ENCODE measurements at regions not wholly inside any gene's neighbourhood (a gene's known extent, or its start where the extent isn't known, plus 50 kb on each side); places are given as distances from the start of the nearest gene placed in this dataset.

DNA sequence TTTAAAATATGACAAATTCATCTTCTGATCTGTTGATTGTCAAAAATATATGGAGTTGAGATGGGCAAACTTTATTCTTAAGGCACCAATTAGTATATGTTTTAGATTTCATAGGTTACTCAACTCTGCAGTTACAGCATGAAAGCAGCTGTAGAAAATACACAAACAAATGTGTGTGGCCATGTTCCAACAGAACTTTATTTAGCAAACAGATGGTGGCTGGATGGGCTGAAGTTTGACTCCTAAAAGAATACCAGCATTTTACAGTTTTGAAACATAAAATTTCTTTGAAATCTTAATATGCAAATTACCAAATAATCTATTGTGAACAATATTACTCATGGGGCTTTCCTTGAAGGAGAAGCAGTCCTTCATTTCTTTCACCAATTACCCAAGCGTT, 1206.0 kb upstream of the LRRTM3 start:
- H3K4me3 ChIP-seq (ENCODE audit: insufficient read depth in 1 of 2, low read depth in 1 of 2, low read length in 2 of 2) = no peak overlapping the region
- no peak overlapping the region for H2BK5ac ChIP-seq (ENCODE audit: low read depth, low read length, poor library complexity, severe bottlenecking)
- H2AK5ac ChIP-seq (ENCODE audit: low read length, severe bottlenecking) = no peak overlapping the region
- no peaks in the 10 kb centered on the region for H3K79me1 ChIP-seq (replicated peaks; ENCODE audit: low read length, poor library complexity, severe bottlenecking)
- H3K4ac ChIP-seq (ENCODE audit: low read depth in 1 of 2, low read length in 2 of 2) = no peak overlapping the region
- no peak overlapping the region for H3K27ac ChIP-seq (ENCODE audit: low read length, poor library complexity, severe bottlenecking)
- H3K18ac ChIP-seq (ENCODE audit: low read depth in 1 of 2, low read length in 2 of 2) = no peak overlapping the region
- H2AFZ ChIP-seq (ENCODE audit: low read depth, low read length) = no peak overlapping the region
- peak; percentile 1 for DNase-seq
- no peak overlapping the region for H2BK12ac ChIP-seq (ENCODE audit: low read length in 2 of 2)
- no peaks in the 10 kb centered on the region for H3K36me3 ChIP-seq (ENCODE audit: control insufficient read depth in 1 of 2, insufficient read depth in 2 of 2, low read depth in 1 of 2, low read length in 2 of 2)
- no peaks in the 10 kb centered on the region for H3K9me3 ChIP-seq (ENCODE audit: control insufficient read depth, low read length)
- no peaks in the 10 kb centered on the region for H3K4me1 ChIP-seq (ENCODE audit: control insufficient read depth, insufficient read depth, low read depth, low read length)
- WGBS = no CpG with 5 or more reads among the region's 1 CpG
- no peak overlapping the region for H2BK15ac ChIP-seq (ENCODE audit: low read depth, poor library complexity, severe bottlenecking)
- no peaks in the 10 kb centered on the region for H3K27me3 ChIP-seq (ENCODE audit: control insufficient read depth in 1 of 2, insufficient read depth in 1 of 2, low read length in 2 of 2)
- H3K9ac ChIP-seq (ENCODE audit: low read length) = no peak overlapping the region
- H2BK120ac ChIP-seq (ENCODE audit: low read depth, low read length) = no peak overlapping the region
- no peak overlapping the region for H3K23ac ChIP-seq (ENCODE audit: low read length in 2 of 2)
- H3K14ac ChIP-seq (ENCODE audit: low read length in 2 of 2) = no peak overlapping the region
- H3K4me2 ChIP-seq (ENCODE audit: low read length, poor library complexity, severe bottlenecking) = no peak overlapping the region
- H4K91ac ChIP-seq (ENCODE audit: low read length) = no peak overlapping the region
- H4K8ac ChIP-seq (ENCODE audit: low read length) = no peak overlapping the region

DNA sequence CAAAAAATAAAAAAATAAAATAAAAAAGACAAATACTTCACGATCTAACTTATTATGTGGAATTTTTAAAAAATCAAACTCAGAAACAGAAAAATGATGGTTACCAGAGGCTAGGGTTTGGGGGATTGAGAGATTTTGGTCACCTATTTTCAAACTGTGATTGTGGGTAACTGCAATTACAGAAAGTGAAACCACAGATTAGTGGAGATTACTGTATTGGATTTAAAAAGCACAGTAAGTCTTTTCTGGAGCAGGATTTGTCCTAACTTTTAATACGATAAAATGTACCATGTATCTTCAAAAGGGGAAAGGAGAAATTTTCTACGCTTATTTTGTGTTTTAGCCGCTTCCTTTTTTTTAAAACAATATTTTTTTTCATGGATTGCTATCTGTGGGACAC, 1204.9 kb upstream of the LRRTM3 start:
- H4K8ac ChIP-seq (ENCODE audit: low read length) = no peak overlapping the region
- H3K27ac ChIP-seq (ENCODE audit: low read length, poor library complexity, severe bottlenecking) = no peak overlapping the region
- H3K18ac ChIP-seq (ENCODE audit: low read depth in 1 of 2, low read length in 2 of 2) = no peak overlapping the region
- H2AK5ac ChIP-seq (ENCODE audit: low read length, severe bottlenecking) = no peak overlapping the region
- H3K27me3 ChIP-seq (ENCODE audit: control insufficient read depth in 1 of 2, insufficient read depth in 1 of 2, low read length in 2 of 2) = no peaks in the 10 kb centered on the region
- H2BK12ac ChIP-seq (ENCODE audit: low read length in 2 of 2) = no peak overlapping the region
- H2BK15ac ChIP-seq (ENCODE audit: low read depth, poor library complexity, severe bottlenecking) = no peak overlapping the region
- no peak overlapping the region for H3K14ac ChIP-seq (ENCODE audit: low read length in 2 of 2)
- H3K4me2 ChIP-seq (ENCODE audit: low read length, poor library complexity, severe bottlenecking) = no peak overlapping the region
- no peak overlapping the region for H4K91ac ChIP-seq (ENCODE audit: low read length)
- no peak overlapping the region for H2BK120ac ChIP-seq (ENCODE audit: low read depth, low read length)
- WGBS = 100% methylated on average over 3 of the region's 4 CpGs
- no peak overlapping the region for H3K23ac ChIP-seq (ENCODE audit: low read length in 2 of 2)
- H3K9me3 ChIP-seq (ENCODE audit: control insufficient read depth, low read length) = no peaks in the 10 kb centered on the region
- H3K4me3 ChIP-seq (ENCODE audit: insufficient read depth in 1 of 2, low read depth in 1 of 2, low read length in 2 of 2) = no peak overlapping the region
- no peak overlapping the region for H3K4ac ChIP-seq (ENCODE audit: low read depth in 1 of 2, low read length in 2 of 2)
- no peak overlapping the region for H2AFZ ChIP-seq (ENCODE audit: low read depth, low read length)
- no peak overlapping the region for H2BK5ac ChIP-seq (ENCODE audit: low read depth, low read length, poor library complexity, severe bottlenecking)
- no peak for DNase-seq
- H3K79me1 ChIP-seq (replicated peaks; ENCODE audit: low read length, poor library complexity, severe bottlenecking) = no peaks in the 10 kb centered on the region
- H3K9ac ChIP-seq (ENCODE audit: low read length) = no peak overlapping the region
- no peaks in the 10 kb centered on the region for H3K36me3 ChIP-seq (ENCODE audit: control insufficient read depth in 1 of 2, insufficient read depth in 2 of 2, low read depth in 1 of 2, low read length in 2 of 2)
- no peaks in the 10 kb centered on the region for H3K4me1 ChIP-seq (ENCODE audit: control insufficient read depth, insufficient read depth, low read depth, low read length)

DNA sequence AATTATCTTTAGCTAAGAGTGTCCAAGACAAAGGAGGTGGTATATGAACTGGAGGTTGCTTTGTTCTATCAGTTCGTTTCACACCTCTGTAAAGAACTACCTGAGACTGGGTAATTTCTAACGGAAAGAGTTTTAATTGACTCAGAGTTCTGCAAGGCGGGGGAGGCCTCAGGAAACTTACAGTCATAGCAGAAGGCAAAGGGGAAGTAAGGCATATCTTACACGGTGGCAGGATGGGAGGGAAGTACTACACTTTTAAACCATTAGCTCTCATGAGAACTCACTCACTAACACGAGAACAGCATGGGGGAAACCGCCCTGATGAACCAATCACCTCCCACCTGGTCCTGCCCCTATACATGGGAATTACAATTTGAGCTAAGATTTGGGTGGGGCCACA, 1202.3 kb upstream of the LRRTM3 start:
- Histone ChIP-seq H4K91ac (ENCODE audit: low read length) (no peak overlapping the region), H3K79me1 (replicated peaks; ENCODE audit: low read length, poor library complexity, severe bottlenecking) (no peaks in the 10 kb centered on the region), H3K4me1 (ENCODE audit: control insufficient read depth, insufficient read depth, low read depth, low read length) (no peaks in the 10 kb centered on the region), H3K4ac (ENCODE audit: low read depth in 1 of 2, low read length in 2 of 2) (no peak overlapping the region), H2BK15ac (ENCODE audit: low read depth, poor library complexity, severe bottlenecking) (no peak overlapping the region), H3K27ac (ENCODE audit: low read length, poor library complexity, severe bottlenecking) (no peak overlapping the region), H2BK120ac (ENCODE audit: low read depth, low read length) (no peak overlapping the region), H3K9me3 (ENCODE audit: control insufficient read depth, low read length) (no peaks in the 10 kb centered on the region), H3K4me2 (ENCODE audit: low read length, poor library complexity, severe bottlenecking) (no peak overlapping the region), H3K27me3 (ENCODE audit: control insufficient read depth in 1 of 2, insufficient read depth in 1 of 2, low read length in 2 of 2) (no peaks in the 10 kb centered on the region), H3K14ac (ENCODE audit: low read length in 2 of 2) (no peak overlapping the region), H2BK12ac (ENCODE audit: low read length in 2 of 2) (no peak overlapping the region), H3K4me3 (ENCODE audit: insufficient read depth in 1 of 2, low read depth in 1 of 2, low read length in 2 of 2) (no peak overlapping the region), H2AFZ (ENCODE audit: low read depth, low read length) (no peak overlapping the region), H4K8ac (ENCODE audit: low read length) (no peak overlapping the region), H3K23ac (ENCODE audit: low read length in 2 of 2) (no peak overlapping the region), H3K9ac (ENCODE audit: low read length) (no peak overlapping the region), H2BK5ac (ENCODE audit: low read depth, low read length, poor library complexity, severe bottlenecking) (no peak overlapping the region), H3K36me3 (ENCODE audit: control insufficient read depth in 1 of 2, insufficient read depth in 2 of 2, low read depth in 1 of 2, low read length in 2 of 2) (no peaks in the 10 kb centered on the region), H2AK5ac (ENCODE audit: low read length, severe bottlenecking) (no peak overlapping the region), H3K18ac (ENCODE audit: low read depth in 1 of 2, low read length in 2 of 2) (no peak overlapping the region)
- no peak for DNase-seq
- 76% methylated on average over 5 of the region's 6 CpGs for WGBS

DNA sequence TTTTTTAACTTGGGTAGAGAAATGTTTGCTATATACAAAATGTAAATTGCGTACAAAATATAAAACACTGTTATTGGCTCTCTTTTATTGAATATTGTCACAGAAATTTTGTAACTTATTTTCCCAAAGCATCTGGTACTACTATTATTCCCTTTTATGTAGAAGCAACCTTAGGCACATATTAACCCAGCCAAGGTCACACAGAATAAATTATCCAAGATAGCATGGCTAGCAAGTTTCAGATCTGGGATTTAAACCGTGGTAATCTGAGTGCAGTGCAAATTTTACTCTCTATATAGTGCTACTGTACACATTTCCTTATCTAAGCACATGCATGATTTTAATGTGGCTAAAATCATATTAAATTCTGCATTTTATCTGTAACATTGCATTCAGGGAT, 1190.5 kb upstream of the LRRTM3 start:
- no CpG with 5 or more reads among the region's 2 CpGs for WGBS
- Histone ChIP-seq H2BK5ac (ENCODE audit: low read depth, low read length, poor library complexity, severe bottlenecking) (no peak overlapping the region), H2BK120ac (ENCODE audit: low read depth, low read length) (no peak overlapping the region), H3K79me1 (replicated peaks; ENCODE audit: low read length, poor library complexity, severe bottlenecking) (no peaks in the 10 kb centered on the region), H4K8ac (ENCODE audit: low read length) (no peak overlapping the region), H2BK15ac (ENCODE audit: low read depth, poor library complexity, severe bottlenecking) (no peak overlapping the region), H3K27me3 (ENCODE audit: control insufficient read depth in 1 of 2, insufficient read depth in 1 of 2, low read length in 2 of 2) (no peaks in the 10 kb centered on the region), H2AK5ac (ENCODE audit: low read length, severe bottlenecking) (no peak overlapping the region), H3K9ac (ENCODE audit: low read length) (no peak overlapping the region), H3K36me3 (ENCODE audit: control insufficient read depth in 1 of 2, insufficient read depth in 2 of 2, low read depth in 1 of 2, low read length in 2 of 2) (no peaks in the 10 kb centered on the region), H3K4ac (ENCODE audit: low read depth in 1 of 2, low read length in 2 of 2) (no peak overlapping the region), H2AFZ (ENCODE audit: low read depth, low read length) (no peak overlapping the region), H3K23ac (ENCODE audit: low read length in 2 of 2) (no peak overlapping the region), H3K14ac (ENCODE audit: low read length in 2 of 2) (no peak overlapping the region), H3K4me1 (ENCODE audit: control insufficient read depth, insufficient read depth, low read depth, low read length) (no peaks in the 10 kb centered on the region), H3K4me3 (ENCODE audit: insufficient read depth in 1 of 2, low read depth in 1 of 2, low read length in 2 of 2) (no peak overlapping the region), H3K27ac (ENCODE audit: low read length, poor library complexity, severe bottlenecking) (no peak overlapping the region), H4K91ac (ENCODE audit: low read length) (no peak overlapping the region), H3K18ac (ENCODE audit: low read depth in 1 of 2, low read length in 2 of 2) (no peak overlapping the region), H3K9me3 (ENCODE audit: control insufficient read depth, low read length) (peaks cover 7% of the 10 kb centered on the region), H3K4me2 (ENCODE audit: low read length, poor library complexity, severe bottlenecking) (no peak overlapping the region), H2BK12ac (ENCODE audit: low read length in 2 of 2) (no peak overlapping the region)
- no peak for DNase-seq

Data from mesenchymal stem cell (in vitro differentiated cells and primary cell).